AG10803 (cell line): ENCODE measurements at regions not wholly inside any gene's neighbourhood (a gene's known extent, or its start where the extent isn't known, plus 50 kb on each side); places are given as distances from the start of the nearest gene placed in this dataset.

Experiments used
- DNase-seq: peaks from one replicate; pipeline ENCODE4 v3.0.0; 2010; ENCODE audit warnings: low read depth
- H3K4me3 ChIP-seq: 2 replicates; pipeline ENCODE4 v1.5.1; 2011; ENCODE audit warnings: mild to moderate bottlenecking, low read length, control low read depth
- TF ChIP-seq, protein P1 (sequence below): conservative IDR thresholded peaks from 2 replicates; pipeline ENCODE4 v1.5.1; 2011; ENCODE audit warnings: mild to moderate bottlenecking, low read length, control low read depth, inconsistent platforms

DNA sequence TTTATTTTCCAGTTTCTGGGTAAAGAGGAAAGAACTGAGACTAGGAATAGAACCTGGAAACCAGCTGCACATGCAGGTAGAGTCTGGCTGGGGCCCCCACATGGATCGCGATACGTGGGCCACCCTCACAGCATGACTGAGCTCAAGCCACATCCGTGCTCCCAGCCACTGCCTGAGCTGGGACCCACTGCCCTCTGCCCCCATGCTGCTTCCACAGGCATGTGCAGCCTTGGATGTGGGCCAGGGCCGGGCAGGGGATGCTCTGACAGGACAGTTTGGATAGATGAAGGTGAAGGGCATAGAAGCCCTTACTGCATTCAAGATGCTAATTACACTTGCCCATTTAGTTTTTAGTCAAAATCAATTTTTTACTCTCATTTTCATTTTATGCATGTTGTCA lies 321.2 kb downstream of the DCDC2C start:
- TF ChIP-seq, protein P1, sequence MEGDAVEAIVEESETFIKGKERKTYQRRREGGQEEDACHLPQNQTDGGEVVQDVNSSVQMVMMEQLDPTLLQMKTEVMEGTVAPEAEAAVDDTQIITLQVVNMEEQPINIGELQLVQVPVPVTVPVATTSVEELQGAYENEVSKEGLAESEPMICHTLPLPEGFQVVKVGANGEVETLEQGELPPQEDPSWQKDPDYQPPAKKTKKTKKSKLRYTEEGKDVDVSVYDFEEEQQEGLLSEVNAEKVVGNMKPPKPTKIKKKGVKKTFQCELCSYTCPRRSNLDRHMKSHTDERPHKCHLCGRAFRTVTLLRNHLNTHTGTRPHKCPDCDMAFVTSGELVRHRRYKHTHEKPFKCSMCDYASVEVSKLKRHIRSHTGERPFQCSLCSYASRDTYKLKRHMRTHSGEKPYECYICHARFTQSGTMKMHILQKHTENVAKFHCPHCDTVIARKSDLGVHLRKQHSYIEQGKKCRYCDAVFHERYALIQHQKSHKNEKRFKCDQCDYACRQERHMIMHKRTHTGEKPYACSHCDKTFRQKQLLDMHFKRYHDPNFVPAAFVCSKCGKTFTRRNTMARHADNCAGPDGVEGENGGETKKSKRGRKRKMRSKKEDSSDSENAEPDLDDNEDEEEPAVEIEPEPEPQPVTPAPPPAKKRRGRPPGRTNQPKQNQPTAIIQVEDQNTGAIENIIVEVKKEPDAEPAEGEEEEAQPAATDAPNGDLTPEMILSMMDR = no peak

DNA sequence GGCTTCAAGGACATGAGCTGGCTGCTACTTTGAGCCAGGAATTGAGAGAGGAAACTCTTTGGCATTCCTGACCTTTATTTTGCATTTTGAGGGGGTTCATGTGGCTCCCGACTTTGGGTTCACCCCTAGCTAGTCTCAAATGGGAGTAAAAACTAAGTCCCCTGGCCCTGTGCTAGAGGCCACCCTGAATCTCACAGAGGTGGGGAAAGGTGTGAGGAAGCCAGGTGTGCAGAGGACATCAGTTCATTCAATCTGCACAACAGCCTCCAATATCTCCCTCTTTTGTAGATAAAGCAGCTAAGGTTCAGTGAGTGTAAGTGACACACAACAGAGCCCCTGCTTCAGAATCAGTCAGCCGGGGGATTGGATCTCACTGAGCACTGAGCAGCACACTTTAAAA lies 325.7 kb downstream of the DCDC2C start:
- TF ChIP-seq, protein P1 = no peak
- no peak for DNase-seq

More for the DNA sequence above, 321.2 kb downstream of the DCDC2C start:
- no peak overlapping the region for H3K4me3 ChIP-seq
- DNase-seq = no peak

DNA sequence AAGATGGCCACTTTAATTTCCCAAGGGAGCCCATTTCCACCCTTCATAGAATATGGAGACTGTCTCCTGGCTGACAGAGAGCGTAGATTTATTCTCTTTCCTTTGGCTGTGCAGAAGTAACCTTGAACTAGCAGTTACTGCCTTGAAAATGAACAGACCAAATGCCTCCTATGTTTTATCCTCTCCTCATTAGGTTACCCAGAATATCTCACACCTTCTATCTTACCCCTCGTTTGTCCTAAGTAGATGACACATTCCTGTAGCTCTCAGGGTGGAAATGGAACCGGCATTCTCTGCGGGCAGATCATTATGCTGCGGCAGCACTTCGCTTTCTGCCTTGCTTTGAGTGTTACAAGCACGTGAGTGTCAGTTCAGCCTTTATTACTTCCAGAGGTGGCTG lies 336.5 kb downstream of the DCDC2C start:
- no peak for DNase-seq
- TF ChIP-seq, protein P1 = no peak
- H3K4me3 ChIP-seq = no peak overlapping the region

More for the DNA sequence above, 325.7 kb downstream of the DCDC2C start:
- H3K4me3 ChIP-seq = no peak overlapping the region

DNA sequence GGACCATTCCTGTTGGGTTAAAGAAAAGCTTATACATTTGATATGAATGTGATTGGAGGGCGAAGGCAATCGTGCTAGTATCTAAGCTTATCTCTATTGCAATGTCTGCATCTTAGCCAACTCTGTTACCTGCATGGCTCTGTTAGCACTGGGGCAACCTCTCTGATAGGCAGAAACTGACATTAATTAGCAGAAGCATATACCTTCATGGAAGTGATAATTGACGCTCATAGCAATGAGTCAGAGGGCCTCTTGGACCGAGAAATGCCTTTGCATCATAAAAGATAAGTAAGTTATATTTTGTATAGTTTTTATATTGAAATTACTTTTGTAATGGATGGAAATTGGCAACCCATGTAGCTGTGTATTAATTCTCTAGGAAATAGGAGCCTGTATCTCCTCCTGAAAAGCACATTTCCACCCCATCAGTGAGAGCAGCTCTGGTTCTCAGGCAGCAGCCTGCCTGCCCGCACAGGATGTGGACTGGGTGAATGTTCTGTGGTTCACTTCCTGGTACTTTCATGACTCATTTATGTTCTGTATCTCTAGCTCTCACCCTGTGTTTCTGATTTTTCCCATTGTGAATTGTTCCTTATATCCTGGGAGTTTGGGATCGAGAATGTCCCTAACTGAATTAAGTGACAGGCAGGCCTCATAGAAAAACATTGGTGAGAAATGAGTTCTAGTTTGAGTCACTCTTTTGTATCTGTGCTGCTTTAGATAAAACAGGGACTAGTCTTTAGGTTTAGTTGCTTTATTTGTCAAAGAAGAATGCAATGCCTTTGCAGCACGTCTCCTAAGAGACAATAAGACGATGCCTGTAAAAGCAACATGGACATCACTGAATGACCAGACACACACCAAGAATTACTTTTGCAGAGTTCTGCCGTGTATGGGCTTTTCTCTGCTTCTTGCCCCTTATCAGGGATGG lies 344.9 kb downstream of the DCDC2C start:
- TF ChIP-seq, protein P1 = no peak
- no peak for DNase-seq
- H3K4me3 ChIP-seq = no peak overlapping the region

DNA sequence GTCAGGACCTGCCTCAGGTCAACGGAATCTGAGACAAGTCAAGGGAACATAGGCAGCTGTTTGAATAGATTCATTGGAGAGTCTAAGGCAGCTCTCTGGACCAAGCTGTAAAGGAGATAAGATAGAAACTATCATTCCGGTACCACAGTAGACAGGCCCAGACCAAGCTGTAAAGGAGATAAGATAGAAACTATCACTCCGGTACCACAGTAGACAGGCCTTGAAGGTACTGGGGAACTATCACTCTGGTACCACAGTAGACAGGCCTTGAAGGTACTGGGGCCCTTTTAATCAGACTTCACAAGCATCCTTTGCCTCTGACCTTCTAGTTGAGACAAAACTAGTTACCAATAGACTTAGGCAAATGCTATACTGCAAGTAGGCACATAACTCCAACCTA lies 346.1 kb downstream of the DCDC2C start:
- TF ChIP-seq, protein P1 = no peak
- no peak for DNase-seq
- no peak overlapping the region for H3K4me3 ChIP-seq

DNA sequence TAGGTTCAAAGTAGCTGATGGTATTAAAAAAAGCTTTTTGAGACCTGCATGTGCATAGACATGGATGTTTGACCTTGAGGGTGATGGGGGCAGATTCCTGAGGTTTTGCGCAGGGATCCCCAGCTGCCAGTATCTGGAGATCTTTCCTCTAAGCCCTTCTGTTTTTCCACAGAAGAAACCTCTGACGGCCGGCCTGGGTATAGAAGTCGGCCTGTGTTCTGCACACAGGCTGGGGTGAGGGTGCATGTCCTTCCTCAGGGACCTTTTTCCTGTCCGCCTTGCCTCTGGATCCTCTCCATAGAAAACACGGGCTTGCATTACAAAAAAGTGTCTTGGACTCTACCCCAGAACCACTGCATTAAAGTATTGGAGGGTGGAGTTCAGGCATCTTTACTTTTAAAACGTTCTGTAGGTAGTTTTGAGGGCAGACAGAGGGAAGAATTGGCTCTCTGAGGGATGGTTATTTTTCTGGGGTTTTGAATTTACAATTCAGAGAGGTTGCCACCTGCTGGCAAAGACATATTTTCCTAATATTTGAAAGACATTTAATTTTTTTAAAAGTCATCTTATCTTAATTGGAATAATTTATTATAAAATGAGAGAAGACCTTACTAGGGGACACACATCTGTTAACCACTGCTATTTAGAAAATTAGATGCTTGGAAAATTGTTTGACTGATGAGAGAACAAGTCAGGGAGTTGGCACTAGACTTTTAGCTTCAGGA lies 350.6 kb downstream of the DCDC2C start:
- DNase-seq = no peak
- TF ChIP-seq, protein P1 = no peak
- no peak overlapping the region for H3K4me3 ChIP-seq
